HEK293 (cell line): ENCODE measurements at regions not wholly inside any gene's neighbourhood (a gene's known extent, or its start where the extent isn't known, plus 50 kb on each side); places are given as distances from the start of the nearest gene placed in this dataset.
"Not testable (repeated sequence)": the region's sequence is repeated elsewhere in the genome, so short reads cannot be mapped to it uniquely, and the experiment has no call there.

Experiments used
- CTCF ChIA-PET: fragments of 350-600 bp; formaldehyde crosslinking; extraction: SDS; loops from one replicate; lab custom pipeline; 2021; ENCODE audit warnings: antibody characterized with exemption; lab: Yijun Ruan, JAX
- POLR2A ChIA-PET: fragments of 300-600 bp; formaldehyde crosslinking; extraction: SDS; loops from one replicate; lab custom pipeline; 2020; ENCODE audit warnings: antibody characterized with exemption, inconsistent platforms; lab: Yijun Ruan, JAX
- H3K27ac ChIP-seq: fragments of 200-500 bp; sonication (Bioruptor generic); 2 replicates; pipeline ENCODE4 v1.5.1; 2014; ENCODE audit warnings: low read depth, low read length, control low read depth, inconsistent platforms; ENCODE audit errors: extremely low read depth
- H3K36me3 ChIP-seq, 2 experiments: fragments of 200-500 bp in 1 of 2; sonication (Bioruptor generic) in 1 of 2; 1 replicate in 1 of 2; 2 replicates in 1 of 2; pipeline ENCODE4 v1.5.1; 2014 to 2017; ENCODE audit warnings: inconsistent platforms in 2 of 2, low read length in 2 of 2; ENCODE audit not compliant: control insufficient read depth in 2 of 2, insufficient read depth in 1 of 2
- H3K4me1 ChIP-seq: fragments of 200-500 bp; sonication (Bioruptor generic); 2 replicates; pipeline ENCODE4 v1.5.1; 2014; ENCODE audit warnings: mild to moderate bottlenecking, low read length, inconsistent platforms; ENCODE audit not compliant: control insufficient read depth, insufficient read depth
- H3K4me3 ChIP-seq: 2 replicates; pipeline ENCODE4 v1.5.1; 2011; ENCODE audit warnings: low read depth, mild to moderate bottlenecking, control low read depth, low read length, moderate library complexity
- H3K9me3 ChIP-seq: fragments of 200-500 bp; sonication (Bioruptor generic); 2 replicates; pipeline ENCODE4 v1.5.1; 2014; ENCODE audit warnings: low read depth, low read length, inconsistent platforms; ENCODE audit not compliant: control insufficient read depth, insufficient read depth
- GLI2 ChIP-seq: fragments of 450-650 bp; formaldehyde crosslinking; IDR thresholded peaks from 2 replicates; pipeline ENCODE4; 2017; ENCODE audit warnings: missing biosample characterization, missing genetic modification characterization, low read depth, borderline replicate concordance
- GLIS1 ChIP-seq: fragments of 450-650 bp; formaldehyde crosslinking; IDR thresholded peaks from 2 replicates; pipeline ENCODE4 v1.5.1; 2016; ENCODE audit warnings: missing biosample characterization, missing genetic modification characterization
- KLF7 ChIP-seq: fragments of 450-650 bp; formaldehyde crosslinking; IDR thresholded peaks from 2 replicates; pipeline ENCODE4 v1.5.1; 2016; ENCODE audit warnings: missing biosample characterization, missing genetic modification characterization, borderline replicate concordance
- MEIS1 ChIP-seq: sonication (generic); formaldehyde crosslinking; IDR thresholded peaks from 2 replicates; pipeline ENCODE4 v1.8.1; 2022; ENCODE audit warnings: missing genetic modification reagents, mild to moderate bottlenecking, borderline replicate concordance
- SALL2 ChIP-seq: fragments of 450-650 bp; formaldehyde crosslinking; IDR thresholded peaks from 2 replicates; pipeline ENCODE4 v1.5.0; 2017; ENCODE audit warnings: missing biosample characterization, mild to moderate bottlenecking, missing genetic modification characterization, borderline replicate concordance
- YY1 ChIP-seq: fragments of 450-650 bp; formaldehyde crosslinking; IDR thresholded peaks from 2 replicates; pipeline ENCODE4 v1.5.1; 2018; ENCODE audit warnings: missing biosample characterization, missing genetic modification characterization
- ZBTB7A ChIP-seq: fragments of 450-650 bp; formaldehyde crosslinking; IDR thresholded peaks from 2 replicates; pipeline ENCODE4 v1.5.1; 2016; ENCODE audit warnings: low read depth, missing biosample characterization, missing genetic modification characterization
- ZNF10 ChIP-seq: fragments of 450-650 bp; formaldehyde crosslinking; IDR thresholded peaks from 2 replicates; pipeline ENCODE4 v1.5.1; 2017; ENCODE audit warnings: missing biosample characterization, missing genetic modification characterization
- ZNF184 ChIP-seq: fragments of 450-650 bp; IDR thresholded peaks from 2 replicates; pipeline ENCODE4 v1.5.1; 2018; ENCODE audit warnings: missing biosample characterization, mild to moderate bottlenecking, missing genetic modification characterization
- ZNF211 ChIP-seq: fragments of 450-650 bp; formaldehyde crosslinking; IDR thresholded peaks from 2 replicates; pipeline ENCODE4 v1.5.1; 2016; ENCODE audit warnings: low read depth, missing biosample characterization, missing genetic modification characterization
- ZNF341 ChIP-seq: fragments of 450-650 bp; formaldehyde crosslinking; IDR thresholded peaks from 2 replicates; pipeline ENCODE4; 2016; ENCODE audit warnings: low read depth, missing biosample characterization, missing genetic modification characterization
- ZNF423 ChIP-seq: fragments of 450-650 bp; formaldehyde crosslinking; IDR thresholded peaks from 2 replicates; pipeline ENCODE4 v1.5.1; 2016; ENCODE audit warnings: missing biosample characterization, missing genetic modification characterization
- ZNF514 ChIP-seq: fragments of 450-650 bp; formaldehyde crosslinking; IDR thresholded peaks from 2 replicates; pipeline ENCODE4 v1.5.1; 2016; ENCODE audit warnings: missing biosample characterization, missing genetic modification characterization
- ZNF660 ChIP-seq: fragments of 450-650 bp; IDR thresholded peaks from 2 replicates; pipeline ENCODE4 v1.5.1; 2018; ENCODE audit warnings: missing biosample characterization, mild to moderate bottlenecking, missing genetic modification characterization
- TF ChIP-seq, protein P1 (sequence below): fragments of 450-650 bp; formaldehyde crosslinking; IDR thresholded peaks from 2 replicates; pipeline ENCODE4 v1.5.0; 2017; ENCODE audit warnings: missing biosample characterization, missing genetic modification characterization, borderline replicate concordance
- TF ChIP-seq, protein P2 (sequence below): fragments of 450-650 bp; formaldehyde crosslinking; IDR thresholded peaks from 2 replicates; pipeline ENCODE4 v1.5.1; 2016; ENCODE audit warnings: missing biosample characterization, missing genetic modification characterization
- TF ChIP-seq, protein P3 (sequence below): fragments of 450-650 bp; formaldehyde crosslinking; IDR thresholded peaks from 2 replicates; pipeline ENCODE4 v1.5.1; 2017; ENCODE audit warnings: missing biosample characterization, missing genetic modification characterization

DNA sequence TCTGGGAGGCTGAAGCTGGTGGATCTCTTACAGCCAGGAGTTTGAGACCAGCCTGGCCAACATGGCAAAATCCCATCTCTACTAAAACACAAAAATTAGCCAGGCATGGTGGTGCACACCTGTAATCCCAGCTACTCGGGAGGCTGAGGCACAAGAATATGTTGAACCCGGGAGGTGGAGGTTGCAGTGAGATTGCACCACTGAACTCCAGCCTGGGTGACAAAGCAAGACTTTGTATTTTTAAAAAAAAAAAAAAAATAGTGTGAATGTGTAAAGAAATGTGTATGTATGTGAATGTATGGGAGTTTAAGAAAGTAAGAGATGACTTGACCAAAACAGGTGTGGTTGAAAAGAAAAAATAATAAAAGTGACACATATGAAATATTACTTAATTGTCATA, 167.7 kb upstream of the TEX13C start (continued):
- TF ChIP-seq, protein P1, sequence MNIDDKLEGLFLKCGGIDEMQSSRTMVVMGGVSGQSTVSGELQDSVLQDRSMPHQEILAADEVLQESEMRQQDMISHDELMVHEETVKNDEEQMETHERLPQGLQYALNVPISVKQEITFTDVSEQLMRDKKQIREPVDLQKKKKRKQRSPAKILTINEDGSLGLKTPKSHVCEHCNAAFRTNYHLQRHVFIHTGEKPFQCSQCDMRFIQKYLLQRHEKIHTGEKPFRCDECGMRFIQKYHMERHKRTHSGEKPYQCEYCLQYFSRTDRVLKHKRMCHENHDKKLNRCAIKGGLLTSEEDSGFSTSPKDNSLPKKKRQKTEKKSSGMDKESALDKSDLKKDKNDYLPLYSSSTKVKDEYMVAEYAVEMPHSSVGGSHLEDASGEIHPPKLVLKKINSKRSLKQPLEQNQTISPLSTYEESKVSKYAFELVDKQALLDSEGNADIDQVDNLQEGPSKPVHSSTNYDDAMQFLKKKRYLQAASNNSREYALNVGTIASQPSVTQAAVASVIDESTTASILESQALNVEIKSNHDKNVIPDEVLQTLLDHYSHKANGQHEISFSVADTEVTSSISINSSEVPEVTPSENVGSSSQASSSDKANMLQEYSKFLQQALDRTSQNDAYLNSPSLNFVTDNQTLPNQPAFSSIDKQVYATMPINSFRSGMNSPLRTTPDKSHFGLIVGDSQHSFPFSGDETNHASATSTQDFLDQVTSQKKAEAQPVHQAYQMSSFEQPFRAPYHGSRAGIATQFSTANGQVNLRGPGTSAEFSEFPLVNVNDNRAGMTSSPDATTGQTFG: no peak
- TF ChIP-seq, protein P2, sequence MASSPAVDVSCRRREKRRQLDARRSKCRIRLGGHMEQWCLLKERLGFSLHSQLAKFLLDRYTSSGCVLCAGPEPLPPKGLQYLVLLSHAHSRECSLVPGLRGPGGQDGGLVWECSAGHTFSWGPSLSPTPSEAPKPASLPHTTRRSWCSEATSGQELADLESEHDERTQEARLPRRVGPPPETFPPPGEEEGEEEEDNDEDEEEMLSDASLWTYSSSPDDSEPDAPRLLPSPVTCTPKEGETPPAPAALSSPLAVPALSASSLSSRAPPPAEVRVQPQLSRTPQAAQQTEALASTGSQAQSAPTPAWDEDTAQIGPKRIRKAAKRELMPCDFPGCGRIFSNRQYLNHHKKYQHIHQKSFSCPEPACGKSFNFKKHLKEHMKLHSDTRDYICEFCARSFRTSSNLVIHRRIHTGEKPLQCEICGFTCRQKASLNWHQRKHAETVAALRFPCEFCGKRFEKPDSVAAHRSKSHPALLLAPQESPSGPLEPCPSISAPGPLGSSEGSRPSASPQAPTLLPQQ: no peak
- TF ChIP-seq ZNF660 (tag by site-specific recombination) (no peak), ZNF211 (tag by site-specific recombination) (no peak), SALL2 (tag by site-specific recombination) (no peak)

DNA sequence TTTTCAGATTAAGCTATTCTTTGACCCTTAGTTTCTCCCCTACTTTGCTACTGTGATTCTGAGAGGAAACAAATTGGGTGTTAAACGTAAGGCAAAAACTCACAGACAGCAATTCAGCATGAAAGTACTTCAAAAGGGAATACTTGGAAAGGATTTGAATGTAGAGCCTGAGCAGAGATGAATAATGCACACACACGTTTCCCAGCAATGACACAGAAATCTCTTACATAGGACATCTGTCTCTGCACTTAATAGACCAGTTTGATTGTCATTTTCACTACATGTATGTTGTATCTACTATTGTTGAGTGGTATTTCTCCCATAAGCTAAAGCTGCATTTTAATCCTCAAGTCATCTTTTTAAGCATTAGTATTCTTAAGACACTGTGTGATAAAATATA, 166.1 kb upstream of the TEX13C start:
- H3K4me3 ChIP-seq: no peak overlapping the region
- TF ChIP-seq GLI2 (tag by site-specific recombination) (no peak), MEIS1 (no peak), ZNF184 (tag by site-specific recombination) (no peak), YY1 (tag by site-specific recombination) (no peak), ZNF341 (tag by site-specific recombination) (no peak), ZNF514 (tag by site-specific recombination) (no peak), KLF7 (tag by site-specific recombination) (no peak), ZNF423 (no peak), ZBTB7A (tag by site-specific recombination) (no peak), ZNF10 (no peak), GLIS1 (tag by site-specific recombination) (no peak)
- TF ChIP-seq, protein P3, sequence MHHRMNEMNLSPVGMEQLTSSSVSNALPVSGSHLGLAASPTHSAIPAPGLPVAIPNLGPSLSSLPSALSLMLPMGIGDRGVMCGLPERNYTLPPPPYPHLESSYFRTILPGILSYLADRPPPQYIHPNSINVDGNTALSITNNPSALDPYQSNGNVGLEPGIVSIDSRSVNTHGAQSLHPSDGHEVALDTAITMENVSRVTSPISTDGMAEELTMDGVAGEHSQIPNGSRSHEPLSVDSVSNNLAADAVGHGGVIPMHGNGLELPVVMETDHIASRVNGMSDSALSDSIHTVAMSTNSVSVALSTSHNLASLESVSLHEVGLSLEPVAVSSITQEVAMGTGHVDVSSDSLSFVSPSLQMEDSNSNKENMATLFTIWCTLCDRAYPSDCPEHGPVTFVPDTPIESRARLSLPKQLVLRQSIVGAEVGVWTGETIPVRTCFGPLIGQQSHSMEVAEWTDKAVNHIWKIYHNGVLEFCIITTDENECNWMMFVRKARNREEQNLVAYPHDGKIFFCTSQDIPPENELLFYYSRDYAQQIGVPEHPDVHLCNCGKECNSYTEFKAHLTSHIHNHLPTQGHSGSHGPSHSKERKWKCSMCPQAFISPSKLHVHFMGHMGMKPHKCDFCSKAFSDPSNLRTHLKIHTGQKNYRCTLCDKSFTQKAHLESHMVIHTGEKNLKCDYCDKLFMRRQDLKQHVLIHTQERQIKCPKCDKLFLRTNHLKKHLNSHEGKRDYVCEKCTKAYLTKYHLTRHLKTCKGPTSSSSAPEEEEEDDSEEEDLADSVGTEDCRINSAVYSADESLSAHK (tag by site-specific recombination): no peak
- H3K36me3 ChIP-seq: no peaks in the 10 kb centered on the region
- H3K4me1 ChIP-seq: no peaks in the 10 kb centered on the region
- CTCF ChIA-PET: interaction anchor here (0.7 kb wide), 1 partner anchor 186 kb away, joined by 3 read pairs; no protein-coding TSS in a partner anchor
- POLR2A ChIA-PET: no interaction called here
- no peak overlapping the region for H3K27ac ChIP-seq
- no peaks in the 10 kb centered on the region for H3K9me3 ChIP-seq

DNA sequence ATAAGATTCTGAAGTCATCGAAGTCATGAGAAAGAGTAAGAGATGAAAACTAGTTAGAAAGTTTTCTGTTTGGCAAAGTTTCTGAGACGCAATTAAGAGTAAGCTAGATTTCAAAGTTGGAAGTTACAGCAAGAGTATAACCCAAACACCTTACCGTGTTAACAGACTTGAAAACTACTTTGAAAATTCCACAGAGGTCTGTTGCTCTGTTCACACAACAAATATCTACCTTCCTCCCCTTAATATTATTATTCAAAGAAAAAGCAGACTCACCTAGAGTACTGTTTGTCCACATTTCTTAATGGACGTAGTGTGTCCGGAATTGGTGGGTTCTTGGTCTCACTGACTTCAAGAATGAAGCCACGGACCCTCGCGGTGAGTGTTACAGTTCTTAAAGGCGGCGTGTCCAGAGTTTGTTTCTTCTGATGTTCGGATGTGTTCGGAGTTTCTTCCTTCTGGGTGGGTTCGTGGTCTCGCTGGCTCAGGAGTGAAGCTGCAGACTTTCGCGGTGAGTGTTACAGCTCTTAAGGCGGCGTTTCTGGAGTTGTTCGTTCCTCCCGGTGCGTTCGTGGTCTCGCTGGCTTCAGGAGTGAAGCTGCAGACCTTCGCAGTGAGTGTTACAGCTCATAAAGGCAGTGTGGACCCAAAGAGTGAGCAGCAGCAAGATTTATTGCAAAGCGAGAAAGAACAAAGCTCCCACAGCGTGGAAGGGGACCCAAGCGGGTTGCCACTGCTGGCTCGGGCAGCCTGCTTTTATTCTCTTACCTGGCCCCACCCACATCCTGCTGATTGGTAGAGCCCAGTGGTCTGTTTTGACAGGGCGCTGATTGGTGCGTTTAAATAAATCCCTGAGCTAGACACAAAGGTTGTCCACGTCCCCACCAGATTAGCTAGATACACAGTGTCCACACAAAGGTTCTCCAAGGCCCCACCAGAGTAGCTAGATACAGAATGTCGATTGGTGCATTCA, 165.1 kb upstream of the TEX13C start:
- POLR2A ChIA-PET, H3K27ac ChIP-seq, H3K36me3 ChIP-seq, H3K4me3 ChIP-seq, H3K9me3 ChIP-seq, H3K4me1 ChIP-seq: not testable (repeated sequence)
- CTCF ChIA-PET: interaction anchor here (0.6 to 0.7 kb wide), 2 partner anchors 22 to 187 kb away, joined by 3 read pairs; no protein-coding TSS in a partner anchor

DNA sequence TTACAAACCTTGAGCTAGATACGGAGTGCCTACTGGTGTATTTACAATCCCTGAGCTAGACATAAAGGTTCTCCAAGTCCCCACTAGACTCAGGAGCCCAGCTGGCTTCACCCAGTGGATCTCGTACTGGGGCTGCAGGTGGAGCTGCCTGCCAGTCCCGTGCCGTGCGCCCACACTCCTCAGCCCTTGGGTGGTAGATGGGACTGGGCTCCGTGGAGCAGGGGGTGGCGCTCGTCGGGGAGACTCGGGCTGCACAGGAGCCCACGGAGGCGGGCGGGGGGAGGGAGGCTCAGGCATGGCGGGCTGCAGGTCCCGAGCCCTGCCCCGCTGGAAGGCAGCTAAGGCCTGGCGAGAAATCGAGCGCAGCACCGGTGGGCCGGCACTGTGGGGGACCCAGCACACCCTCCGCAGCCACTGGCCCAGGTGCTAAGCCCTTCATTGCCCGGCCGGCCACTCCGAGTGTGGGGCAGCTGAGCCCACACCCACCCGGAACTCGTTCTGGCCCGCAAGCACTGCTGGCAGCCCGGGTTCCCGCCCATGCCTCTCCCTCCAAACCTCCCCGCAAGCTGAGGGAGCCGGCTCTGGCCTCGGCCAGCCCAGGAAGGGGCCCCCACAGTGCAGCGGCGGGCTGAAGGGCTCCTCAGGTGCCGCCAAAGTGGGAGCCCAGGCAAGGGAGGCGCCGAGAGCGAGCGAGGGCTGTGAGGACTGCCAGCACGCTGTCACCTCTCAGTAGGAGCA, 164.2 kb upstream of the TEX13C start:
- POLR2A ChIA-PET: not testable (repeated sequence)

More for the DNA sequence above, 164.2 kb upstream of the TEX13C start:
- not testable (repeated sequence) for H3K4me3 ChIP-seq, H3K36me3 ChIP-seq, H3K27ac ChIP-seq, H3K4me1 ChIP-seq, H3K9me3 ChIP-seq
- CTCF ChIA-PET: interaction anchor here (0.6 kb wide), 1 partner anchor 23 kb away, joined by 3 read pairs; no protein-coding TSS in a partner anchor
